ENCODE measurements at regions not wholly inside any gene's neighbourhood (a gene's known extent, or its start where the extent isn't known, plus 50 kb on each side); places are given as distances from the start of the nearest gene placed in this dataset.

DNA sequence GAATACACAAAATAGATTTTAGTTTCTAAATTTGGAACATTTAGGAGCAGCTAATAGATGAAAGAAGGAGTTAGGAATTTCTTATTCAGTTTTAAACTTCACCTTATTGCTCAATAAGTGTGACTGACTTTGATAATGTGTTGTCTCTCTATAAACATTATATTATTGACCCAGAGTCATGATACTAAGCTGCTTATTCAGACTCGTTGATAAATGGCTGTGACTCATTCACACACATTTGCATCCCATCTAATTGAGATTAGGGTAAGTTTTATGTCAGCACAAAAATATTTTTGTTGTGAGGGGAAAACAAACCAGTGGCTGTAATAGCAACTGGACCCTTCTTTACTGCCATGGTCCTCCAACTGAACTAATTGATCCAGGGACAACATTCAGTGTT is 137.6 kb downstream of the GOLIM4 start:
- DNase-seq, result no peak

DNA sequence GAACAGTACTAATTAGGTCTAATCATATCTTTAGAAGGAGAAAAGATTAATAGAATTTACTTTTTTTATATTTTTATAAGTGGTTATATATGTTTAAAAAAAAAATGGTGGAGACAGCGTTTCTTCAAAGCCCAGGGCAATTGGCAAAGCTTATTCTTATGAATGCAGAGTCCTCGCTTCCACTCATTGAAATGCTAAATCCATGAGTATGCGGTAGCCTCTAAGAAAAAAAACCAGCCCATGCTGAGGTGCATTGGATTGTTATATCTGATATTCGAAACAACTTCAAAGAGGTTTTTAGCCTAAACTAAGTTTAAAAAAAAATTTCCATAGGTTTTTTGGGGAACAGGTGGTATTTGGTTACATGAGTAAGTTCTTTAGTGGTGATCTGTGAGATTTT is 142.8 kb downstream of the GOLIM4 start:
- no peak for DNase-seq

DNA sequence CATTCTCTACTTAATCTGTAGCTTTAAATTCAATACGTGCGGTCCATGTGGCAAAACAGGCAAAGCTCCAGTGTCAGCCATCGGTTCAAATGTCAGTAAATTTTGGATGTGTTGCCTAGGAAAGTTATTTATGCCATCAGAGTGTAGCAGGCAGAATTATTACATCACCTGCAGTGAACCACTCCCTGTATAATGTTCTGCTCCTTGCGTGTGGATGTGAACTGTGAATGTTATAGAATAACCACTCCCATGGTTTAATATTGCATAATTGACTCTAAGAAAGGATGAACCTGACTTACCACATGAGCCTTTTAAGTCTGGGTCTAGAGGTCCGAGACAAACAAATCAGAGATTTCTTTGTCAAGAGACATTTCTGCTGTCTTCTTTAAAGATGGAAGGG is 145.5 kb downstream of the GOLIM4 start:
- DNase-seq, result no peak

DNA sequence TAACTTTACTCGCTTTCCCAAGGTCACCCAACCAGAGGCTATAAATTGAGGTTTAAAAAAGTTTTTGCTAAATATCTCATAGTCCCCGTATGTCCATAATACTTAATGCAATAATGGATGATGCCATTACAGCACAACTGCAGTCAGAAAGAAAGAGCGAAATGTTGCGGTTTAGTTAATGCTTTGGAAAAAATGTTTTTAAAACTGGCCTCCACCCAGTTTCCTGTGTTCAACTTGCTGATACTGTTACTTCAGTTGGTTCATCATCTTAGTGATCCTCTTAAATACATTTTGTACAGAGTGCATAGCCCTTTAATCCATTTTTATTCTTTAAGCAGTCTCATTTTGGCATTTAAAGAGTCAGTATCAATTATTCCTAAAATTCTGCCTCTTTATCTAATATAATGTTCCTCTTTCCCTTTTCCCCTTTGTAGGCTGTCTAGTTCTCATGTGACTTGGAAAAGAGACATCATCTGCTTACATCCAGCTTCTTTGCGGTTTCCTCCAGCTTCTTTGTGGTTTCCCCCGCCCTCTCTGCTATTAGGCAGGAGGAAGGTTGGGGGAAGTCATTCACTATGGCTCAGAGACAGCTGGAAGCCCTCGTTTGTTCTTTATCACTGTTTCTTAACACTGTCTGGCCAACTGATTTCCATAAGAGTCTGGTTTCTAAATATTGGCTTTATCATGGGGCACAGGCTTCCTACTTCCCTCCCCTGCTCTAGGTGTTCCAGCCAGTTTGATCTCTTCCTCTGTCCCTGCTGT is 154.3 kb downstream of the GOLIM4 start:
- DNase-seq, result no peak

DNA sequence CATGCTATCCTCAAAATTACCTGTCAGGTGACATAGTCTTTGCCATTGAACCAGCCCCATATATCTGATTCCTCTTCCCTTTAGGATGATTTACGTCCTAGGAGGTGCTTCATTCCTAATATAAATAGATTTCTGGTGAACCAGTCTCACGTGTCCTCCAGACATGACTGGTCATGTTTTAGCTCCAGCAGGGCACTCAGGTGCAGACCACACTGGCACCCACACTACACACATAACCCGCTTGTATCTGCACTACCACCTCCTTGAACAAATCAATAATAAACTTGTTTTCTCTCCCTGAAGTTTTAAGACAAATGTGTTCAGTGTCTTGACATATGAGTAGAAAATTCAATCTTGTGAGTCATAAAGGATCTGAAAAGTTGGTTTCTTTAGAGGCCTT is 155.5 kb downstream of the GOLIM4 start:
- DNase-seq, result no peak

DNA sequence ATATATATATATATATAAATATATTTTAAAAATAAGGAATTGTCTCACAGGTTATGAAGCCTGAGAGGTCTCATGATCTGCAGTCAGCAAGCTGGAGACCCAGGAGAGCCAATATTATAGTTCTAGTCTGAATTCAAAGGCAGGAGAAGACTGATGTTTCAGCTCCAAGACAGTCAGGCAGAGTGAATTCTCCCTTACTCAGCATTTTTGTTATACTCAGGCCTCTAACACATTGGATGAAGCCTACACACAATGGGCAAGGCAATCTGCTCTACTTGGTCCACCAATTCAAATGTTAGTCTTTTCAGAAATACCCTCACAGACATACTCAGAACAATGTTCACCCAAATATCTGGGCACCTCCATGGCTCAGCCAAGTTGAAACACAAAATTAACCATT is 157.2 kb downstream of the GOLIM4 start:
- DNase-seq, result no peak

DNA sequence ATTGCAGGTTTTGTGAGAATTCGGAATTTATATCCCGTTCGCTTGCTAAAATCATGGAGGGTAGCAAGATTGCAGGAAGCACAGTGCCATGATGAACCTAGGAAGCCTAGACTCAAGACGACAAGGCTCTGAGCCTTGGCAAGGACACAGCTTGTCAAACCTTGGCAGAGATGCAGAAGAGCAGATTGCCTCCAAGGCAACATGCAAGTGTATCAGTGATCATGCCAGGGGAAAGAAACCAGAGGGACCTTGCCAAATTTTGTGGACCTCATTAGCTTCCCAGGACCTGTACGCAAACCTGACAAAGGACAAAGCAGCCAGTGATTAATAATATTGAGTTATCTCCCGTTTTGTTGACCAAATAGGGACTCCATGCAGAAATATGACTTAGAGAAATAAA is 159.7 kb downstream of the GOLIM4 start:
- DNase-seq, result no peak

DNA sequence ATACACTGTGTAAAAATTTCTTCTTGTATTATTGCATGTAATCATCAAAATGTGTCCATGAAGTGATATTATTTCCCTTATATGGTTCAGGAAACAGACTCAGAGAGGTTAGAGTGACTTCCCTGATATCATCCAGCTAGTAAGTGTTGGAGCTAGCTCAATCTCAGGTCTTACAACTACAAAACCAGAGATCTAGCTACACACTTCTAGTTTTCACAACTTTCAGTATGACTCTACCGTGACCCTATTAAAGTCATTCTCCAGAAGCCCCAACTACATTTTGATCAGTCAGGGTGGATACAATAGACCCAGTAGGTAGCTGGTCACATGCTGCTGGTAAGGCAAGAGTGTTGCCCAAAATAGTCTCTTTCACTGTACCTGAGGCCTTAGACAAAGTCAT is 165.3 kb downstream of the GOLIM4 start:
- no peak for DNase-seq

DNA sequence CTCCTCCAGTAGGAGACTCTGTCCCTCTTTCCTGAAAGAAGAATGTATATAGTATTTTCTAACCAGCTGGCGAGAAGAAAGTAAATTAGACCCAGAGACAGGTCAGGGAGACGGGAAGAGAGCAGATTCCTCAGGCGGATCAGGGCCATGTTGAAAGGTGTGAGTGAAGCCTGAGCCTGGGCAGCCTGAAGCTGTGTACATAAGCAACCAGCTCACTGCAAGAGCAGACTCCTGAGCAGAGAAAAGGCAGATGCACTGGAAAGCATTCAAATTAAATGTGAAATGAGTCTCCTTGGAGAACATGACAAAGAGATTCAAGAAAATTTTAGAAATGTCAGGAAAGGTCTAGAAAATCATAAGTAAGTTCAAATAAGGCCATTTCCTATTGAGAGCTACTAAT is 165.8 kb downstream of the GOLIM4 start:
- no peak for DNase-seq

DNA sequence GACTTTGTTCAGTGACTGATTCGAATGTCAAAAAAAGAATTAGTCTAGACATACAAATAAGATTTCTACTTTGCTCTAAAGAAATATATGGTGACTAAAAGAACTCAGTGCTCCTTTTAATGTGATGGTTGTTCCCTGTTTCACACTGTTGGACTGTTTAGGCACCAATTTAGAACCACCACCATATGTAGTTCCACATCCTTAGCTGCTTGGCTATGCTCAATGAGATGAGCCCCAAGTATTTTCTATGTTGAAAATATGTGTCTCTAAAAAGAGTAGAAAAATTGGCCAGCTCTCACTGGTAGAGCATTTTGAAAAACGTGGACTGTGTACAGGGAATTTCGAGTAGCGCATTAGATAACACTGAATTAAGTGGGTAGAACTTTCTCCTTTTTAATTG is 167.3 kb downstream of the GOLIM4 start:
- no peak for DNase-seq

DNA sequence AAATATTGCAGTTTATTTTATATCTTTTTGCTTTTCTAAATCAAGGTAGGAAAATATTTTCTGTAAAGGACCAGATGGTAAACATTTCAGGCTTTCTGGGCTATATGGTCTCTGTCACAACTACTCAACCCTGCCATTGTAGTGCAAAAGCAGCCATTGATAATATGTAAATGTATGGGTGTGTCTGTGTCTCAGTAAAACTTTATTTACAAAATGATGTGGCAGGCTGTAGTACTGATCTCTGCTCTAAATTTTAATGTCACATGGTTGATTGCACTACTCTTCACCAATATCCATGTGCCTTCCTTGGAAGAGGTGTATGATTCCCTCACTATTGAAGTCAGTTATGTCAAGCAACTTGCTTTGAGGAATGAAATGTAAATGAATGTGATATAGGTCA is 175.0 kb downstream of the GOLIM4 start:
- no peak for DNase-seq

DNA sequence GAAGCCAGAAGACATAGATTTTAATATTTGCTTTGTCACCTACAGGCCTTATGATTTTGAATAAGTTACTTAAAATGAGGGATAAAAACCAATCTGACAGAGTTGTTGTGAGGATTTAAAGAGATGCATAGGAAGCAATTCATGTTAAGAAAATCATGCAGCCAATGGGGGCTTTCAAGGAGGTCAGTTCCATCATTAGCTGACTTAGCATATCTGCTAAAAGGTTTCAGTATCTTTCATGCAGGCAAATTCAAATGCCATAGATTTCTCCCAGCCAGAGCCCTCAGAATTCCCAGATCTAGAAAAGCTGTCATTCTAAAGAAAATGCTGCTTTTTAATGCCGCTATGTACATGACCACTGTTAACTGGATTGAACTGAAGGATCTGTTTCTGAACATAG is 176.1 kb downstream of the GOLIM4 start:
- DNase-seq, result no peak

DNA sequence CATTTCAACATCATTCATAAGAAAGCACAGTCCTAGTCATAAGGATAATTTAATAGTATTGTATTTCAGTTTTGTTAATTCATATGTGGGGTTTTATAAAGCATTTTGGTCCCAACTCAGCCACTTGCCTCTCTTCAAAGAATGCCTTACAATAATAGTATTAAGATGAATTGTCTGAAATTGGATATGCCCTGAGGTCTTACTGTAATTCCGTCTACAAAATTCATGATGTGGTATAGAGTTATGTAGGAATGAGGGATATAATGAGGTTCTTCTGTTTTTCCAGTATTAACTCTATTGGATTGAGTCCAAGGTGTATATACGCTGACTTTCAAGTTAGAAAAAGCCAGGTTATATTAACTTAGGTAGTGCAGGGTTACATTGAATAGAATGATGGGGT is 177.0 kb downstream of the GOLIM4 start:
- no peak for DNase-seq

DNA sequence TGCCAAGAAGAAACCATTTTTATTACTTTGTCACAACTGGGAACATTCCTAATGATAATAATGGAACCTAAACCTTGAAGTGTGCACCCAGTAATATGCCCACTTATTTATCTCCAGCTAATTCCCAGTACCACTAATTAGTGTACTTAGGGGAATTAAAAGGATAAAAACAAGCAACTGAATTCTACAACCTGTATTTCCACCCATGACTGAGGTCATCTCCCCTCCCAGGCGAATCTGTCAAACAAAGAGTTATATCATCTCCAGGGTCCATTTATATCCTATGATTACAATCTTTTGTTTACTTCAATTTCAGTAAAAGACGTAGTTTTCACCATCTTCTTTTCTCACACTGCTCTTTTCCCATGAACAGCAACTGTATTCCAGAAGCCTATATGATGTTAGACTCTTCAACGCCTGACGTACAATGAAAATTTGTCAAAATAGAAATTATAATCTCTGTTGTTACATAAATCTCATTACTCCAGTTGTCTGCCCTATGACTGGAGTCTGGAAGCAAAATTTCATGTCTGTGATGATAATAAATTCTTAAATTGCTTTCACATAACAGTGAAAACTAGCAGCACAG is 177.6 kb downstream of the GOLIM4 start:
- DNase-seq, result no peak

DNA sequence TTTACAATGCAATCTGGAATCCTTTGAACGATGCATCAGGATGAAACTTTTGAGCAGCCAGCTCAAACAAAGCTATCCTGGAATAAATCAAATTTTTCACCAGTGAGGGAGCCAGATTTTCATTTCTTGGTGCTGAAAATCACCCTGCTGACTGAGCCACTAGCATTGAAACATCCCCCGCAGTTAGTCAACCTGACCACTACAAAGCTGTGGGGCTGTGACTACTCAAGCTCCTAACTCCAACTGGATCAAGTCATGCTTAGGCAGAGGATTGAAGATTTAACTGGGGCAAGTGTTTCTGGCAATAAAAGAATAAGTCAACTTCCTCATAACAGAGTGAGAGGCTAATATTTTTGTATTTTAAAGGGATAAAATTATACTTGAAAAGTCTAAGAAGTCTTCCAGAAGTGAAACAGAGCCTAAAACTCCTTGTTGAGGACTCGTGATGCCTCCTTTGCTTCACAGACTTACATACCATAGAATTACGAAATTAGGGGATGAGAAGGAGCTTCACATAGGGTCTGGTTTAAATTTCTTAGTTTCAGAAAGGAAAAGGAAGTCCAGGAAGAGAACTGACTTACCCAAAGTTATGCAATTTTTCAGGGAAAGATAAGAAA is 177.8 kb downstream of the SERPINI1 start:
- peak in 1 of 2 experiments; percentile 7 for DNase-seq

DNA sequence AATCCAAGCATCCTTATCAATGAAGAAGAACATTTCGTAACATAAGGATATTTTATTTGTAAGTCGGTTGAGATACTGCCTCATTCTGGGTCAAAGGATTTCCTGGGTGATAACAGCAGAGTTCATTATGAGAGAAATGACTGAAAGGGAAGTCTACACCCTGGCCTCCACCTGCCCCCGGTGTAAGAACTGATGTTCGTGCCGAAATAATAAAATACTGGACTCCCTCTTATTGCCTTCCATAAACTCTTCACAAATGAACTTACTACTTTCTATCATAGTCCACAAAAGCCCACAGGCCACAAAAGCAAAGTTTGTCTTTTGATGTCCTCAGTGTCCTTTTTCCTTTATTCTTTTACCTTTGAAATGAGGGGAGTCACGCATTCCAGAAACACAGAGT is 174.4 kb downstream of the SERPINI1 start:
- no peak for DNase-seq

DNA sequence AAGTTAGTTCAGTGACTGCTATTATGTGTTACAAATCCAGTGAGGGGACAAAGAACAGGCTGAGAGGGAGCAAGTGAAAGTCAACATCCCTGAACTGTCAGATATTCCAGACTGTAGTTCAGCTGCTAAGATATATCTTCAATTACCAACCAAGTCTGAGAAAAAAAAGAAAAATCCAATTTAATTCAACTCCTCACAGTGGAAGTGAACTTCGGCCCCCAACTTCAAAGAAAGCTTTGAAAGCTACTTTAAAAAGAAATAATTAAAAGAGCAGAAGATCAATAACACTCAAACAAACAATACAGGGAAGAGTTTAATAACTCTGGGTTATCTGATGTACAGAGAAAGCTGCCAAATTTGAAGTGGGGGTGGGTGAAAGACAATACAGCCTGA is 174.0 kb downstream of the SERPINI1 start:
- DNase-seq, result no peak

DNA sequence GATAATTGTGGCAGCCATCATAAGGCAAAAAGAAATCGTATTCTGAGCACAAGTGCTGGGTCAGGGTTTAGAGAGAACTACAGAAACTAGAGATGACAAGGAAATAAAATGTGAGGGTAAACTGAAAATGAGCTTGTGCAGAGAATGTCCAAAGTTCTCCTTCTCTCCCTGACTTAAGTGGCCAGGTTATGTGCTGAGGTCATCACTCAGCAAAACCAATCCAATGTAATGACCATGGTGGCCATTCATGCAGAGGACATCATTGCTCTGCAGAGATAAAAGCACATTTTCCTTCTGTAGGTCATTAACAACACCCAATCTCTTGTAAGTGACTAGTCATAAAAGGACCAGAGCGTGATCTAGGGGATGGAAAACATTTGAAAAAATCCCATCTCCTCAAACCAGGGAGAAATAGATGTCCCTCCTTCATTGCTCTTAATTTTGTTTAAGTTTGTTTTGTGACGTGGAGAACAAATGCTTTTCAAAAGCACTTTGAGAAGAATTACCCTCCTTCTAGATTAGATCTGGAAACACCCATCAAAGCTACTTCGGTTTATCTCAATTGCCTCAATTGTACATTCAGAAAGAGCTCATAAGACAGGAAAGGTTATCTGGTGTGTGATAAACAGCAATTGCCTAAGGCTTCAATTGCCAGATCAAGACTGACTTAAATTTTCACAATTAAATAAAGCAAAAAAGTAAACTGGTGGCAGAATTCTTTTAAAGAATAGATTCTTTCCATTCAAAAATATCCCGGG is 173.4 kb downstream of the SERPINI1 start:
- DNase-seq, result no peak

DNA sequence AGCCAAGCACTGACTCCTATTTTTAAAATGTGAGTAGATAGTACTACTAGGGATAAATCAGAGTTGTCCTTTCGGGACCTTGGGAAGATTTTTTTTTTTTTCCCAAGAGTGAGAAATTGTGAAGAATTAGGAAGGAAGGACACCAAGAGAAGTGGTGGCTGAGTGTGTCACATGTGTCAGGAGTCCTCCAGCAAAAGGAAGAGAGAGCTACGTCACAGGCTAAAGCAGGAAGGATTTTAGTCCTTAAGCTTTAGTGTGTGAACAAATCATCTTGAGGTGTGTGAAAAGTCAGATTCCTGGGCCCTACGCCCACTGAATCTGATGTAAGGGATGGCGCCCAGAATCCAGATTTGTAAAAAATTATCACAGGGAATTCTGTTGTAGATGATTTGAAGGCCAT is 172.7 kb downstream of the SERPINI1 start:
- no peak for DNase-seq

DNA sequence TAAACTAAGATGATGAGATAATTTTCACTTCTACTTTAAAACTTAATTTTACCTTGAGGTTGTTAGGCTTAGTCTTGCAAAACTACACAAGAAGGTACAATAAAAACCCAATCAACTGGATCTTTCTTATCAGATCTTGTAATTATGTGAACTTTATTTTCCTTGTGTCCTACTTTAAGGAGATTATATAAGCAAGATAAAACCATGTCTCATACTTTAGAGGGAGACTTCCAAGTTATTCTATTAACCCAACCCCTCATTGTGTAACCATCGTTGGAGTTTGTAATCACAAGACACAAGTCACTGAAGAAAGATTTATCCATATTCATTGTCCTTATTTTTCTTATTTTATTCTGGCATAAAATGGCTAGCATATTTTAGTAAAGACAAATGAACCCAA is 165.6 kb downstream of the SERPINI1 start:
- DNase-seq, result no peak

DNA sequence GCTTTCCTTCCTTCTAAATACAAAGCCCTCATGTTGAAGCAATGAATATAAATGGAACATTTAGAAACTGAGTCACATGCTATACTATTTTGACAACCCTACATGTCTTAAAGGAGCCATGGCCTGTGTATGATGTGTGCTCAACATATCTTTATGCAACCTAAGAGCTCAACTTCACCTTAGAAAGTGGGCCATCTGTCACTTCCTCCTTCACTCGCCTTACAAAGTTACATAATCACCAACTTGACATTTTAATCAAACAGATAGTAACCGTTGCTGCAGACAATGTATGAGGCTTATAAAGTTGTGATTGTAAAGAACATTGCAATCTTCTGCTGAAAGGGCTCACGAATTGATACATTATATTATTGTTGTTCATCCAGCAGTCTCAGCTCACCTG is 163.6 kb downstream of the SERPINI1 start:
- DNase-seq, result no peak

DNA sequence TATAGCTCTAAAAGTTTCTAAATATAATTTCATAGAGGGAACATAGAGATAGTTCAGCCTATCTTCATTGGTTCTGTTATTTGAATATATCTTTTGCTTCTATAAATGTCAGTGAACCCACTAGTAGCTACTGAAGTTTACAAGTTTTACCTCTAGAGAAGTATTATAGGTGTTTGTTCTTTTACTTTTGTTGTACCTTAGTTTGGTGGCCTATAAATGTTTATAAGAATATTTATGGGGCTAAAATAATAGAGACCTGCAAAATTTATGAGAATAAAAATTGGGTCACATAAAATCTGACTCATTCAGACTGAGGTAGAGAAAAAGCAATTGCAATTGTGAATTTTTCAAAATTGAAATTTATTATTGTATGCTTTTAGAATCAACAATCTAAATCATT is 162.6 kb downstream of the SERPINI1 start:
- no peak for DNase-seq

DNA sequence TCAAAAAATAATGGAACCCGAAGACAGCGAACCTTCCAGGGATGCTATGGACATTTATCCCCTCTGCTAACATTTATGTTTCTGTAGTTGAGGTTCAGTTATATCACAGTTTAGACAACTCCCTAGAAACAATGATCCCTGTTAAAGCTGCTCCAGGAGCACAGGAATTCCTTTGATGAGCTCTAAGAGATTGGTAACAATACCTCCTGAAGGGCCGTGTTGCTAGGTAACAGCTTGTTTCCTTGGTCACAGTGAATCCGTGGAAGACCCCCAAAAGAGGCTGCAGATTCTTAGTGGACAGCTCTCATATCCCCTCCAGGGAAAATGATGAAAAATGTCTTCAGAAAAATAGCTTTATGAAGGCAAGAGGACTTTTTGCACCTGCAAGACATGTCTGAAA is 160.2 kb downstream of the SERPINI1 start:
- DNase-seq, result no peak

DNA sequence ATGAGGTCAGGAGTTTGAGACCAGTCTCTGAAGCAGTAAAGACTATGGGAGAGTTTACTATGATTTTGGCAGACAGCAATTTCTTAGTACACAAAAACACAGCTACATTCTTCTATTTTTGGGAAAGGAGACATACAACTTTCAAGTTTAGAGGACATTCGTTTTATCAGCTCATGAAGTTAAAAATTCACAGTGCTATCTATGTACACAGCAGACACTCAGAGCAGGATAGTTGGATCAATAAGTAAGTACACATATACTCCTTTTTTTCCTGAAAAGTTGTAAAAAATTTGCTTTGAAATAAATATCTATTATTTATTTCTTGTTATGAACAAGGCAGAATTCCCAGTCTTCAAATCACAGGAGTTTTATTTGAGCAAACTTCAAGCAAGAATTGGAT is 159.7 kb downstream of the SERPINI1 start:
- DNase-seq, result no peak
